Astrocyte of the cerebellum (primary cell): ENCODE measurements at regions not wholly inside any gene's neighbourhood (a gene's known extent, or its start where the extent isn't known, plus 50 kb on each side); places are given as distances from the start of the nearest gene placed in this dataset.

Source experiments
- DNase-seq: peaks from one replicate; pipeline ENCODE4 v3.0.0-alpha.2; 2011; ENCODE audit warnings: low read depth
- H3K4me3 ChIP-seq: 2 replicates; pipeline ENCODE4 v1.5.1; 2011; ENCODE audit warnings: mild to moderate bottlenecking, low read depth, low read length, moderate library complexity
- CTCF ChIP-seq: IDR thresholded peaks from 2 replicates; pipeline ENCODE4 v1.5.1; 2012; ENCODE audit warnings: low read length, low read depth, moderate library complexity, mild to moderate bottlenecking; ENCODE audit errors: missing control alignments
- in situ Hi-C: cut with HindIII; loops from 2 replicates; pipeline ENCODE4 v1.10.0; 2017; ENCODE audit warnings: low sequenced_read_pairs

- DNase-seq: peak; percentile 28
- in situ Hi-C loops: no loop called here
- no peak for TF ChIP-seq CTCF
- H3K4me3 ChIP-seq: no peak overlapping the region
Measured at GRCh38 chr1:217188280-217189237, 442.3 kb downstream of the GPATCH2 start.

- no peak for DNase-seq
- TF ChIP-seq CTCF: no peak
- in situ Hi-C loops: no loop called here
- no peak overlapping the region for H3K4me3 ChIP-seq
Measured at GRCh38 chr1:217186664-217187063, 444.2 kb downstream of the GPATCH2 start.

GRCh38 chr1:217184854-217185253 lies 446.0 kb downstream of the GPATCH2 start:
- H3K4me3 ChIP-seq: no peak overlapping the region
- in situ Hi-C loops: no loop called here
- no peak for TF ChIP-seq CTCF
- DNase-seq: no peak

DNA sequence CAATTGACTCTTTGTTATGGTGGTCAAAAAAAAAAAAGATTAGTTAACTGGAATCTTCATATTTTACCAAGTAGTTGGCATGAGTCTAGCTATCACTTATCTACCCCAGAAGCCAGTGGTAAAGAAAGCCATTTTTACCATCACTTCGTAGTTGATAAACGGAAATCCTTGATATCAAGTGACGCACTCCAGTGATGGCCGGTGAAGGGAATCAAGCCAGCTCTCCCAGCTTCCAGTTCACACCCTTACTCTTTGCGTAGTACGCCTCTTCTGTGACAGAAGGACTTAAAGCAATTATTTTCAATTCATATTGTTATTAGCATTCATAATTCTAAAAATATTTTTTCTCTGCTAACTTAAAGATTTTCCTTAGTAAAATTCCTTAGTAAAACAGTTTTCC lies 447.9 kb downstream of the GPATCH2 start:
- in situ Hi-C loops: no loop called here
- H3K4me3 ChIP-seq: no peak overlapping the region
- TF ChIP-seq CTCF: no peak
- DNase-seq: no peak

GRCh38 chr1:217181756-217182155 lies 449.1 kb downstream of the GPATCH2 start:
- DNase-seq: no peak
- no peak overlapping the region for H3K4me3 ChIP-seq

GRCh38 chr1:217181176-217181746 lies 449.6 kb downstream of the GPATCH2 start:
- DNase-seq: no peak
- in situ Hi-C loops: no loop called here
- no peak for TF ChIP-seq CTCF

More at GRCh38 chr1:217181756-217182155, 449.1 kb downstream of the GPATCH2 start:
- in situ Hi-C loops: no loop called here
- no peak for TF ChIP-seq CTCF

More at GRCh38 chr1:217181176-217181746, 449.6 kb downstream of the GPATCH2 start:
- no peak overlapping the region for H3K4me3 ChIP-seq
